GM13976 (cell line): ENCODE measurements at regions not wholly inside any gene's neighbourhood (a gene's known extent, or its start where the extent isn't known, plus 50 kb on each side); places are given as distances from the start of the nearest gene placed in this dataset.

Experiments used
- DNase-seq: peaks from one replicate; pipeline ENCODE4 v3.0.0; 2012; ENCODE audit warnings: low spot score
- in situ Hi-C: fragments of 300-500 bp; cut with MboI; formaldehyde crosslinking; loops from one replicate; pipeline ENCODE4 v1.12.0; 2022; ENCODE audit warnings: low sequenced_read_pairs, mixed read lengths, inconsistent platforms; ENCODE audit not compliant: unreplicated experiment
- TF ChIP-seq, protein P1 (sequence below): IDR thresholded peaks from 2 replicates; pipeline ENCODE4 v1.5.1; 2012; ENCODE audit warnings: borderline replicate concordance, mild to moderate bottlenecking; ENCODE audit not compliant: insufficient read depth; ENCODE audit errors: extremely low read depth, missing control alignments, control extremely low read depth

DNA sequence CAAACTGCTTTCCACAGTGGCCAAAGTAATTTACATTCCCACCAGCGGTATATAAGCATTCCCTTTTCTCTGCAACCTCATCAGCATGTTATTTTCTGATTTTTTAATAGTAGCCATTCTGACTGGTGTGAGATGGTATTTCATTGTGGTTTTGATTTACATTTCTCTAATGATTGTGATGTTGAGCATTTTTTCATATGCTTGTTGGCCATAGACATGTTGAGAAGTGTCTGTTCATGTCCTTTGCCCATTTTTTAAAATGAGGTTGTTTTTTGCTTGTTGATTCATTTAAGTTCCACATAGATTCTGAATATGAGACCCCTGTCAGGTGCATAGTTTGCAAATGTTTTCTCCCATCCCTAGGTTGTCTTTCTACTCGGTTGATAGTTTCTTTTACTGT, 254.5 kb upstream of the MPDZ start:
- TF ChIP-seq, protein P1, sequence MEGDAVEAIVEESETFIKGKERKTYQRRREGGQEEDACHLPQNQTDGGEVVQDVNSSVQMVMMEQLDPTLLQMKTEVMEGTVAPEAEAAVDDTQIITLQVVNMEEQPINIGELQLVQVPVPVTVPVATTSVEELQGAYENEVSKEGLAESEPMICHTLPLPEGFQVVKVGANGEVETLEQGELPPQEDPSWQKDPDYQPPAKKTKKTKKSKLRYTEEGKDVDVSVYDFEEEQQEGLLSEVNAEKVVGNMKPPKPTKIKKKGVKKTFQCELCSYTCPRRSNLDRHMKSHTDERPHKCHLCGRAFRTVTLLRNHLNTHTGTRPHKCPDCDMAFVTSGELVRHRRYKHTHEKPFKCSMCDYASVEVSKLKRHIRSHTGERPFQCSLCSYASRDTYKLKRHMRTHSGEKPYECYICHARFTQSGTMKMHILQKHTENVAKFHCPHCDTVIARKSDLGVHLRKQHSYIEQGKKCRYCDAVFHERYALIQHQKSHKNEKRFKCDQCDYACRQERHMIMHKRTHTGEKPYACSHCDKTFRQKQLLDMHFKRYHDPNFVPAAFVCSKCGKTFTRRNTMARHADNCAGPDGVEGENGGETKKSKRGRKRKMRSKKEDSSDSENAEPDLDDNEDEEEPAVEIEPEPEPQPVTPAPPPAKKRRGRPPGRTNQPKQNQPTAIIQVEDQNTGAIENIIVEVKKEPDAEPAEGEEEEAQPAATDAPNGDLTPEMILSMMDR = no peak
- in situ Hi-C loops = no loop called here

DNA sequence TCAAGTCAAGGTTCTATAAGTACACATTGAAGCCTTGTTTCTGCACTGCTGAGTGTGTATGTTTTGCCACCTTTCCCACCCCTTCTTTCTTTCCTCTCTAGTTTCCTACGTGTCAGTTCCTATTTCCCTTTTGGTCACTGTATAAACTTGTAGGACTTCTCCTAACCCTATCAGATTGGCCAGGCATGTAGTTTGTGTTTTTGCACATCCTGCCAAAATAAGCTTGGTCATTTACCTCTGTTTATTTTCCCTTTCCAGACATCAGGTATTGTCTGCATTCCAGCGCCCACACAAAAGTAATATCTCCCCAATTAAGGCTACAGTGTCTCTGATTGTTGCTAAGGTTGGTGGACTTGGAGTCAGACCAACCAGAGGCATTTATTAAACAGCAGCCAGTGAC, 252.9 kb upstream of the MPDZ start:
- DNase-seq = no peak
- TF ChIP-seq, protein P1 = no peak
- in situ Hi-C loops = no loop called here

More for the DNA sequence above, 254.5 kb upstream of the MPDZ start:
- no peak for DNase-seq

DNA sequence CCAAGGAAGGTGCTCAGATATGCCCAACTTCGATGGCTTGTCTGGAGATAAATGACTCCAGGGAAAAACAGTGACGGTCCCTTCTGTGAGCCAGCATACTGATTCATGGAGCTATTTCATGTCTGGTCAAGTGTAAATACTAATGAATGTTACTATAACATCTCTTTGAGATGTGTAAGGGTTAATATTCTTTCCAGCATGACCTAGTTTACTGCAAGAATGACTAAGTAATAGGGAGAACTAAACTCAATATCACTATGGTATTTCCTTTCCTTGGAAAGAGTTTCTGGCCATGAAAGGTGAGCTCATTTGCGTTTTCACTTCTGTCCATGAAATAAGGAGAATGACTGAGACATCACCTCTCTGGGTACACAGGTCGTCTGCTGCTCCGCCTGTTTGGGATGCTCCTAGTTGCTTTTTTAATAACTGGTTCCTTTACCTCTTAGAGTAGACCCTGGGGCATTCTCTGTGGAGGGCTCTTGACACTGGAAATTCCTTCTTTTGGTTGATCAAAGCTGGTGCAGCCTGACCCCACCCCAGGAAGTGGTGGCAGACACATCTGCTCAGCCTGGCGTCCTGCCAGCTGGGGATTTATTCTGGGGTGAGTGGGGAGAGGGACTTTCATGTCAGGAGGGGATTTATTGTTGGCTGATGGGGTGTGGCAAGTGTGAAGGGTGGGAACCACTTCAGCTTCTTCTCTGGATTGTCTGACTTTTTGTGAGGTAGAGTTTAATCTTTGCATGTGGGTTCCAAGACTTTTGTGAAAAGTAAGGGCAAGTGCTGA, 250.0 kb upstream of the MPDZ start:
- TF ChIP-seq, protein P1 = no peak
- no peak for DNase-seq
- in situ Hi-C loops = no loop called here

DNA sequence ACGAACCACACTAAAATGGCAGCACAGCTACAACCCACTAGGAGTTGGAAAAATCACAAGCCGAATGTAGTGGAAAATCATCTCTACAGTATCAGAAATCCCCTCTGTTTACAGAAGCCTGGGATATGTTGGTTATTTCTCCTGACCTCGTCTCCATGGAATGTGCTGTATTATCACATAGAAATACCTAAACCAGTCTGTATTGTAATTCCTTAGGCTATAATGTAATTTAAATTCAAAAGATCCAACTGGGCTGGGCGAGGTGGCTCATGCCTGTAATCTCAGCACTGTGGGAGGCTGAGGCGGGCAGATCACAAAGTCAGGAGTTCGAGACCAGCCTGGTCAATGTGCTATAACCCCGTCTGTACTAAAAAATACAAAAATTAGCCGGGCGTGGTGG, 244.8 kb upstream of the MPDZ start:
- TF ChIP-seq, protein P1 = no peak
- in situ Hi-C loops = no loop called here
- DNase-seq = no peak

DNA sequence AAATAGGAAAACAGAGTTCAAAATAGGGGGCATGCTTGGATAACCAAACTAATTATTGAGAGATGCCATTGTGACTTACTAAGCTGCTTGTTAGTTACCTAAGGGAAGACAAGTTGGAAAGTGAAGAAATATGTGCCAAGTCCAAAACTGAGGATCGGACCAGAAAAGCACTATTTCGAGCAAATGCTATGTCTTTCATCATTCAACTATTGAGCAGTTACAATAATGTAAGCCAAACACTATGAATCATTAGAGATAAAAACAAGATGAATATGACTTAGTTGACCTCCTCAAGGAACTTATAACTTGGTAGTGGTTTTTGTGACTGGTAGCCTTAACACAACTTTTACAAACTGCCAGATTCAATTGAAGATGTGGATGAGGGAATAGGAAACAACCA, 240.6 kb upstream of the MPDZ start:
- in situ Hi-C loops = no loop called here
- DNase-seq = no peak
- TF ChIP-seq, protein P1 = no peak

DNA sequence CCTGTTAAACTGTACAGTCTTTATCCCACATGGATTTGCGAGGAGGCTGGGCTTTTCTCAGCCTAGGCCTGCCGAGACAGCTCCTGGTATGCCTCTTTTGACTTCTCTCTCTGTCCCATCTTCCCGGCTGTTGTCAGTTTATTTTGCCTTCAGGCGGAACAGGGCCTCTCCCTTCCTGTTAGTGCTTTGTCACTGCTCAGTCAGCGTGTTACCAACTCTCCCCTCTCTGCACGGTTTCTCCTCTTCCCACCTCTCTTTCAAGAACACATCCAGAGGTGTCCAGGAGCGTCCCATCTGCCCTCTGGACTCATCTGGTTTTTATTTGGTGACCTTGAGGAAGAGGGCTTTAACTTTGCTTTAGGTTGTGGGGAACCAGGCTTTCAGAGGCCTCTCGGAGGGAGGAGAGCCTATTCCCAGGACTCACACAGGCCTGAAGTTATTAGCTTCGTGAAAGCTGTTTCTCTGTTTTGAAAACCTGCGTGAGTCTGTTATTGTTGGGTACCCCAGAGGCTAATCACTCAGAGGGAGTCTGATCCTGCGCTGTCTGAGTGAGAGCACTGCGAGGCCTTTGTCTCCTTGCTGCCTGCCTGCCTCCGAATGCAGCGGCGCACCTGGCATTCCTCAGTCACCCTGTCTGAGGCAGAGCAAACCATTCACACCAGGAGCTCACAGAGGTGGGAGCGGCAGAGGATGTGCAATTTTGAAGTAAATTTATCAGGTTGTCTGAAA, 234.4 kb upstream of the MPDZ start:
- in situ Hi-C loops = no loop called here
- DNase-seq = no peak
- TF ChIP-seq, protein P1 = no peak
